DND-41 (cell line): ENCODE measurements at regions not wholly inside any gene's neighbourhood (a gene's known extent, or its start where the extent isn't known, plus 50 kb on each side); places are given as distances from the start of the nearest gene placed in this dataset.

Experiments
- ATAC-seq: fragments of 200-7000 bp; cut with Tn5 transposase; 3 replicates; pipeline ENCODE4 v1.9.1; 2021; ENCODE audit warnings: low read depth; ENCODE audit not compliant: insufficient read depth
- DNase-seq: peaks from one replicate; pipeline ENCODE4 v3.0.0-alpha.2; 2020
- H2AFZ ChIP-seq: 2 replicates; pipeline ENCODE4 v1.6.0; 2012; ENCODE audit warnings: low read depth, low read length
- H3K27ac ChIP-seq: 2 replicates; pipeline ENCODE4 v1.5.1; 2012; ENCODE audit warnings: low read length, inconsistent platforms
- H3K27me3 ChIP-seq: fragments of 200-600 bp; sonication (generic); 2 replicates; pipeline ENCODE4 v1.6.0; 2012; ENCODE audit warnings: low read length, mild to moderate bottlenecking, inconsistent platforms; ENCODE audit not compliant: insufficient read depth, poor library complexity
- H3K36me3 ChIP-seq: 2 replicates; pipeline ENCODE4 v1.5.1; 2012; ENCODE audit warnings: low read length, inconsistent platforms; ENCODE audit not compliant: insufficient read depth
- H3K4me1 ChIP-seq: 2 replicates; pipeline ENCODE4 v1.5.1; 2012; ENCODE audit warnings: mild to moderate bottlenecking, low read length; ENCODE audit not compliant: insufficient read depth
- H3K4me2 ChIP-seq: 2 replicates; pipeline ENCODE4 v1.6.0; 2012; ENCODE audit warnings: mild to moderate bottlenecking, moderate library complexity, low read length, inconsistent platforms; ENCODE audit not compliant: insufficient read depth
- H3K4me3 ChIP-seq, 2 experiments: fragments of 200-600 bp in 1 of 2; shearing (Covaris generic) in 1 of 2; 2 replicates each; pipeline ENCODE4 v1.5.1; 2012 to 2016; ENCODE audit warnings: inconsistent platforms in 2 of 2, low read length in 2 of 2, mild to moderate bottlenecking in 2 of 2, low read depth in 1 of 2, moderate library complexity in 1 of 2
- H3K79me2 ChIP-seq: 2 replicates; pipeline ENCODE4 v1.6.0; 2012; ENCODE audit warnings: low read length, inconsistent platforms; ENCODE audit not compliant: insufficient read depth
- H3K9ac ChIP-seq: 2 replicates; pipeline ENCODE4 v1.6.0; 2012; ENCODE audit warnings: low read depth, mild to moderate bottlenecking, inconsistent platforms, low read length, moderate library complexity
- H3K9me3 ChIP-seq: 2 replicates; pipeline ENCODE4 v1.5.1; 2012; ENCODE audit warnings: low read length, moderate library complexity, mild to moderate bottlenecking, inconsistent platforms; ENCODE audit not compliant: insufficient read depth, severe bottlenecking
- H4K20me1 ChIP-seq: 2 replicates; pipeline ENCODE4 v1.6.0; 2012; ENCODE audit warnings: low read length; ENCODE audit not compliant: insufficient read depth
- CTCF ChIP-seq: IDR thresholded peaks from 2 replicates; pipeline ENCODE4 v1.5.1; 2012; ENCODE audit warnings: borderline replicate concordance, low read length, moderate library complexity, mild to moderate bottlenecking; ENCODE audit not compliant: poor library complexity, severe bottlenecking; ENCODE audit errors: extremely low read depth
- EZH2 ChIP-seq: IDR thresholded peaks from 3 replicates; pipeline ENCODE4 v1.6.1; 2012; ENCODE audit warnings: borderline replicate concordance, low read depth, mild to moderate bottlenecking, moderate library complexity, low read length, inconsistent platforms; ENCODE audit not compliant: severe bottlenecking

- no peak overlapping the region for H2AFZ ChIP-seq
- no peak for ATAC-seq
- TF ChIP-seq EZH2, result no peak
- TF ChIP-seq CTCF, result no peak
Observed at GRCh38 chr11:115687934-115688333, 183.7 kb upstream of the CADM1 start.

GRCh38 chr11:115684699-115685098, 180.5 kb upstream of the CADM1 start:
- ATAC-seq (no peak), DNase-seq (no peak)
- Histone ChIP-seq H4K20me1 (no peaks in the 10 kb centered on the region), H3K9me3 (no peaks in the 10 kb centered on the region), H3K27me3 (no peaks in the 10 kb centered on the region), H2AFZ (no peak overlapping the region), H3K9ac (no peak overlapping the region), H3K36me3 (no peaks in the 10 kb centered on the region), H3K79me2 (no peaks in the 10 kb centered on the region), H3K4me2 (no peak overlapping the region), H3K4me1 (no peaks in the 10 kb centered on the region), H3K4me3 (no peak overlapping the region), H3K27ac (no peak overlapping the region)
- no peak for TF ChIP-seq EZH2
- no peak for TF ChIP-seq CTCF

More at GRCh38 chr11:115687934-115688333, 183.7 kb upstream of the CADM1 start:
- DNase-seq, result no peak
- Histone ChIP-seq H3K27ac (no peak overlapping the region), H3K36me3 (no peaks in the 10 kb centered on the region), H3K4me2 (no peak overlapping the region), H4K20me1 (no peaks in the 10 kb centered on the region), H3K4me3 (no peak overlapping the region), H3K79me2 (no peaks in the 10 kb centered on the region), H3K9ac (no peak overlapping the region), H3K27me3 (no peaks in the 10 kb centered on the region), H3K4me1 (no peaks in the 10 kb centered on the region), H3K9me3 (no peaks in the 10 kb centered on the region)

- Histone ChIP-seq H3K4me1 (no peaks in the 10 kb centered on the region), H3K27me3 (no peaks in the 10 kb centered on the region), H3K27ac (no peak overlapping the region), H3K9ac (no peak overlapping the region), H3K9me3 (no peaks in the 10 kb centered on the region), H3K36me3 (no peaks in the 10 kb centered on the region), H4K20me1 (no peaks in the 10 kb centered on the region), H3K4me3 (no peak overlapping the region), H3K4me2 (no peak overlapping the region), H3K79me2 (no peaks in the 10 kb centered on the region), H2AFZ (no peak overlapping the region)
- no peak for ATAC-seq
- DNase-seq, result no peak
- TF ChIP-seq CTCF (no peak), EZH2 (no peak)
Observed at GRCh38 chr11:115684135-115684534, 179.9 kb upstream of the CADM1 start.

GRCh38 chr11:115682888-115683287, 178.7 kb upstream of the CADM1 start:
- Histone ChIP-seq H3K9me3 (no peaks in the 10 kb centered on the region), H2AFZ (no peak overlapping the region), H3K36me3 (no peaks in the 10 kb centered on the region), H3K4me3 (no peak overlapping the region), H3K4me1 (no peaks in the 10 kb centered on the region), H4K20me1 (no peaks in the 10 kb centered on the region), H3K27me3 (peaks cover under 1% of the 10 kb centered on the region), H3K4me2 (no peak overlapping the region), H3K9ac (no peak overlapping the region), H3K27ac (no peak overlapping the region), H3K79me2 (no peaks in the 10 kb centered on the region)
- no peak for DNase-seq
- TF ChIP-seq EZH2, result no peak
- no peak for ATAC-seq
